Nephron progenitor cell (in vitro differentiated cells): ENCODE measurements at regions not wholly inside any gene's neighbourhood (a gene's known extent, or its start where the extent isn't known, plus 50 kb on each side); places are given as distances from the start of the nearest gene placed in this dataset.
A peak's percentile ranks its signal among the peaks of the same experiment; 100 is the strongest.
"Not testable (repeated sequence)": the region's sequence is repeated elsewhere in the genome, so short reads cannot be mapped to it uniquely, and the experiment has no call there.

ENCODE experiments used
- DNase-seq: peaks from one replicate; pipeline ENCODE4 v3.0.0; 2021
- H3K27ac Mint-ChIP-seq: 2 replicates; pipeline ENCODE4 v1.8.0; 2021; ENCODE audit warnings: mild to moderate bottlenecking, moderate library complexity, mixed read lengths
- H3K27me3 Mint-ChIP-seq: 2 replicates; pipeline ENCODE4 v1.8.0; 2021; ENCODE audit warnings: mild to moderate bottlenecking, low read depth, mixed read lengths; ENCODE audit not compliant: poor library complexity
- H3K36me3 Mint-ChIP-seq: 2 replicates; pipeline ENCODE4 v1.8.0; 2021; ENCODE audit warnings: low read depth, mixed read lengths
- H3K4me1 Mint-ChIP-seq: 2 replicates; pipeline ENCODE4 v1.8.0; 2021; ENCODE audit warnings: mixed read lengths
- H3K4me3 Mint-ChIP-seq: 2 replicates; pipeline ENCODE4 v1.8.0; 2021; ENCODE audit warnings: mild to moderate bottlenecking, moderate library complexity, mixed read lengths
- H3K9me3 Mint-ChIP-seq: 2 replicates; pipeline ENCODE4 v1.8.0; 2021; ENCODE audit warnings: mild to moderate bottlenecking, moderate library complexity, mixed read lengths
- CTCF ChIP-seq: fragments of 200-600 bp; sonication (generic); IDR thresholded peaks from 2 replicates; pipeline ENCODE4 v1.5.0; 2021; ENCODE audit warnings: antibody characterized with exemption

GRCh38 chr10:35778306-35778705 lies 136.2 kb upstream of the FZD8 start:
- TF ChIP-seq CTCF = no peak
- H3K27ac Mint-ChIP-seq = no peak overlapping the region
- H3K27me3 Mint-ChIP-seq = peaks cover 4% of the 10 kb centered on the region
- no peaks in the 10 kb centered on the region for H3K36me3 Mint-ChIP-seq
- H3K4me1 Mint-ChIP-seq = peaks cover 8% of the 10 kb centered on the region
- H3K4me3 Mint-ChIP-seq = no peak overlapping the region
- no peak for DNase-seq
- H3K9me3 Mint-ChIP-seq = peaks cover 11% of the 10 kb centered on the region

- H3K4me3 Mint-ChIP-seq, DNase-seq, H3K4me1 Mint-ChIP-seq, H3K27me3 Mint-ChIP-seq, H3K36me3 Mint-ChIP-seq, H3K27ac Mint-ChIP-seq: not testable (repeated sequence)
- peaks cover 10% of the 10 kb centered on the region for H3K9me3 Mint-ChIP-seq
Observed at GRCh38 chr10:35776557-35776956, 134.5 kb upstream of the FZD8 start.

GRCh38 chr10:35774109-35774508 lies 132.0 kb upstream of the FZD8 start:
- no peak for DNase-seq
- Mint-ChIP-seq H3K27ac (no peak overlapping the region), H3K4me1 (peaks cover 28% of the 10 kb centered on the region), H3K36me3 (no peaks in the 10 kb centered on the region), H3K9me3 (peaks cover 10% of the 10 kb centered on the region), H3K4me3 (no peak overlapping the region), H3K27me3 (peaks cover 4% of the 10 kb centered on the region)
- no peak for TF ChIP-seq CTCF

- Mint-ChIP-seq H3K4me3 (no peak overlapping the region), H3K36me3 (no peaks in the 10 kb centered on the region), H3K9me3 (peaks cover 20% of the 10 kb centered on the region), H3K27me3 (no peaks in the 10 kb centered on the region), H3K4me1 (peaks cover 41% of the 10 kb centered on the region), H3K27ac (no peak overlapping the region)
- TF ChIP-seq CTCF = no peak
- no peak for DNase-seq
Observed at GRCh38 chr10:35770817-35771355, 128.8 kb upstream of the FZD8 start.

- Mint-ChIP-seq H3K9me3 (peaks cover 24% of the 10 kb centered on the region), H3K4me1 (peaks cover 52% of the 10 kb centered on the region)
- no peak for DNase-seq
Observed at GRCh38 chr10:35769795-35770194, 127.7 kb upstream of the FZD8 start.

GRCh38 chr10:35768731-35769130 lies 126.6 kb upstream of the FZD8 start:
- H3K27me3 Mint-ChIP-seq = no peaks in the 10 kb centered on the region
- H3K36me3 Mint-ChIP-seq = no peaks in the 10 kb centered on the region
- no peak for DNase-seq
- peaks cover 54% of the 10 kb centered on the region for H3K4me1 Mint-ChIP-seq
- no peak overlapping the region for H3K4me3 Mint-ChIP-seq
- H3K27ac Mint-ChIP-seq = peak overlapping the region; percentile 52
- H3K9me3 Mint-ChIP-seq = peaks cover 21% of the 10 kb centered on the region
- no peak for TF ChIP-seq CTCF

More at GRCh38 chr10:35769795-35770194, 127.7 kb upstream of the FZD8 start:
- Mint-ChIP-seq H3K27me3 (no peaks in the 10 kb centered on the region), H3K4me3 (no peak overlapping the region), H3K27ac (no peak overlapping the region), H3K36me3 (no peaks in the 10 kb centered on the region)
- no peak for TF ChIP-seq CTCF
